WTC11 (cell line): ENCODE measurements at regions not wholly inside any gene's neighbourhood (a gene's known extent, or its start where the extent isn't known, plus 50 kb on each side); places are given as distances from the start of the nearest gene placed in this dataset.

Experiments used
- ATAC-seq: fragments of 200-7000 bp; cut with Tn5 transposase; 2 replicates; pipeline ENCODE4 v1.10.0; 2021; ENCODE audit warnings: mild to moderate bottlenecking, moderate library complexity
- CTCF ChIA-PET: fragments of 300-600 bp; sonication (Branson Sonifier 250); formaldehyde crosslinking; loops from one replicate; lab custom pipeline; 2021; ENCODE audit warnings: antibody characterized with exemption; lab: Charles Lee
- POLR2A ChIA-PET: fragments of 350-600 bp; sonication (Branson Sonifier 250); formaldehyde crosslinking; loops from one replicate; lab custom pipeline; 2021; ENCODE audit warnings: antibody characterized with exemption; lab: Charles Lee
- DNase-seq: peaks from one replicate; pipeline ENCODE4 v3.0.0; 2021; ENCODE audit warnings: low spot score
- H3K27ac Mint-ChIP-seq: 2 replicates; pipeline ENCODE4 v1.8.0; 2021; ENCODE audit warnings: mixed read lengths
- H3K27me3 Mint-ChIP-seq: 2 replicates; pipeline ENCODE4 v1.8.0; 2021; ENCODE audit warnings: low read depth, mild to moderate bottlenecking, moderate library complexity, mixed read lengths
- H3K36me3 Mint-ChIP-seq: 2 replicates; pipeline ENCODE4 v1.8.0; 2021; ENCODE audit warnings: mixed read lengths
- H3K4me1 Mint-ChIP-seq: 2 replicates; pipeline ENCODE4 v1.8.0; 2022; ENCODE audit warnings: mixed read lengths
- H3K4me3 Mint-ChIP-seq: 2 replicates; pipeline ENCODE4 v1.8.0; 2021; ENCODE audit warnings: mild to moderate bottlenecking, moderate library complexity, mixed read lengths
- H3K9me3 Mint-ChIP-seq: 2 replicates; pipeline ENCODE4 v1.8.0; 2021; ENCODE audit warnings: mixed read lengths
- ATF1 ChIP-seq: sonication (generic); formaldehyde crosslinking; IDR thresholded peaks from 2 replicates; pipeline ENCODE4 v1.8.1; 2023; ENCODE audit warnings: mild to moderate bottlenecking, moderate library complexity, missing genetic modification reagents
- CBFB ChIP-seq: sonication (generic); formaldehyde crosslinking; IDR thresholded peaks from 2 replicates; pipeline ENCODE4 v1.8.1; 2022; ENCODE audit warnings: mild to moderate bottlenecking, low read depth, missing genetic modification reagents
- GRHL2 ChIP-seq: fragments of 250-450 bp; sonication (Bioruptor Pico); IDR thresholded peaks from 2 replicates; pipeline ENCODE4 v1.8.0; 2022; ENCODE audit warnings: mild to moderate bottlenecking, moderate library complexity; ENCODE audit not compliant: insufficient replicate concordance, severe bottlenecking
- HMGXB4 ChIP-seq: sonication (generic); formaldehyde crosslinking; IDR thresholded peaks from 2 replicates; pipeline ENCODE4 v1.8.1; 2023; ENCODE audit warnings: mild to moderate bottlenecking, moderate library complexity, missing genetic modification reagents
- NFE2L1 ChIP-seq: sonication (generic); formaldehyde crosslinking; IDR thresholded peaks from 2 replicates; pipeline ENCODE4 v1.8.1; 2023; ENCODE audit warnings: missing genetic modification reagents
- NR1H2 ChIP-seq: sonication (generic); formaldehyde crosslinking; IDR thresholded peaks from 2 replicates; pipeline ENCODE4 v1.9.0; 2021; ENCODE audit warnings: mild to moderate bottlenecking, moderate library complexity, missing genetic modification reagents
- NR3C1 ChIP-seq: sonication (generic); formaldehyde crosslinking; conservative IDR thresholded peaks from 2 replicates; pipeline ENCODE4 v1.8.1; 2023; ENCODE audit warnings: low read depth, mild to moderate bottlenecking, missing genetic modification reagents
- RELA ChIP-seq: sonication (generic); formaldehyde crosslinking; IDR thresholded peaks from 2 replicates; pipeline ENCODE4 v1.8.1; 2022; ENCODE audit warnings: missing genetic modification reagents, mild to moderate bottlenecking, borderline replicate concordance
- SP1 ChIP-seq: sonication (generic); formaldehyde crosslinking; conservative IDR thresholded peaks from 2 replicates; pipeline ENCODE4 v1.8.1; 2022; ENCODE audit warnings: missing genetic modification reagents
- TCF7 ChIP-seq: sonication (generic); formaldehyde crosslinking; IDR thresholded peaks from 2 replicates; pipeline ENCODE4 v1.8.0; 2022; ENCODE audit warnings: mild to moderate bottlenecking, low read depth, missing genetic modification reagents, moderate library complexity
- ZNF232 ChIP-seq: sonication (generic); formaldehyde crosslinking; IDR thresholded peaks from 2 replicates; pipeline ENCODE4 v1.8.0; 2022; ENCODE audit warnings: mild to moderate bottlenecking, missing genetic modification reagents
- ZNF671 ChIP-seq: fragments of 250-450 bp; sonication (Bioruptor Pico); IDR thresholded peaks from 2 replicates; pipeline ENCODE4 v1.8.0; 2021; ENCODE audit warnings: mild to moderate bottlenecking
- TF ChIP-seq, protein P1 (sequence below): sonication (generic); formaldehyde crosslinking; IDR thresholded peaks from 2 replicates; pipeline ENCODE4 v1.8.0; 2023; ENCODE audit warnings: missing genetic modification reagents, mild to moderate bottlenecking, borderline replicate concordance
- TF ChIP-seq, protein P2 (sequence below): sonication (generic); formaldehyde crosslinking; conservative IDR thresholded peaks from 2 replicates; pipeline ENCODE4 v1.8.1; 2022; ENCODE audit warnings: mild to moderate bottlenecking, missing genetic modification reagents
- TF ChIP-seq, protein P3 (sequence below): sonication (generic); formaldehyde crosslinking; IDR thresholded peaks from 2 replicates; pipeline ENCODE4 v1.8.0; 2023; ENCODE audit warnings: mild to moderate bottlenecking, missing genetic modification reagents
- TF ChIP-seq, protein P4 (sequence below): sonication (generic); formaldehyde crosslinking; IDR thresholded peaks from 2 replicates; pipeline ENCODE4 v1.8.0; 2022; ENCODE audit warnings: mild to moderate bottlenecking, missing genetic modification reagents

- no peak overlapping the region for H3K4me3 Mint-ChIP-seq
- DNase-seq (no peak), ATAC-seq (no peak)
- ChIA-PET POLR2A (no interaction called here), CTCF (no interaction called here)
- H3K9me3 Mint-ChIP-seq = peaks cover 41% of the 10 kb centered on the region
- no peaks in the 10 kb centered on the region; the same call in 1 of the 2 replicates for H3K27me3 Mint-ChIP-seq
- no peak overlapping the region for H3K27ac Mint-ChIP-seq
- TF ChIP-seq ZNF671 (CRISPR knock-in tag) (no peak), SP1 (CRISPR knock-in tag) (no peak), RELA (no peak), ZNF232 (CRISPR knock-in tag) (no peak), NR1H2 (CRISPR knock-in tag) (no peak), ATF1 (CRISPR knock-in tag) (no peak), NR3C1 (no peak), HMGXB4 (CRISPR knock-in tag) (no peak), TCF7 (CRISPR knock-in tag) (no peak), GRHL2 (no peak), NFE2L1 (CRISPR knock-in tag) (no peak)
- TF ChIP-seq, protein P1, sequence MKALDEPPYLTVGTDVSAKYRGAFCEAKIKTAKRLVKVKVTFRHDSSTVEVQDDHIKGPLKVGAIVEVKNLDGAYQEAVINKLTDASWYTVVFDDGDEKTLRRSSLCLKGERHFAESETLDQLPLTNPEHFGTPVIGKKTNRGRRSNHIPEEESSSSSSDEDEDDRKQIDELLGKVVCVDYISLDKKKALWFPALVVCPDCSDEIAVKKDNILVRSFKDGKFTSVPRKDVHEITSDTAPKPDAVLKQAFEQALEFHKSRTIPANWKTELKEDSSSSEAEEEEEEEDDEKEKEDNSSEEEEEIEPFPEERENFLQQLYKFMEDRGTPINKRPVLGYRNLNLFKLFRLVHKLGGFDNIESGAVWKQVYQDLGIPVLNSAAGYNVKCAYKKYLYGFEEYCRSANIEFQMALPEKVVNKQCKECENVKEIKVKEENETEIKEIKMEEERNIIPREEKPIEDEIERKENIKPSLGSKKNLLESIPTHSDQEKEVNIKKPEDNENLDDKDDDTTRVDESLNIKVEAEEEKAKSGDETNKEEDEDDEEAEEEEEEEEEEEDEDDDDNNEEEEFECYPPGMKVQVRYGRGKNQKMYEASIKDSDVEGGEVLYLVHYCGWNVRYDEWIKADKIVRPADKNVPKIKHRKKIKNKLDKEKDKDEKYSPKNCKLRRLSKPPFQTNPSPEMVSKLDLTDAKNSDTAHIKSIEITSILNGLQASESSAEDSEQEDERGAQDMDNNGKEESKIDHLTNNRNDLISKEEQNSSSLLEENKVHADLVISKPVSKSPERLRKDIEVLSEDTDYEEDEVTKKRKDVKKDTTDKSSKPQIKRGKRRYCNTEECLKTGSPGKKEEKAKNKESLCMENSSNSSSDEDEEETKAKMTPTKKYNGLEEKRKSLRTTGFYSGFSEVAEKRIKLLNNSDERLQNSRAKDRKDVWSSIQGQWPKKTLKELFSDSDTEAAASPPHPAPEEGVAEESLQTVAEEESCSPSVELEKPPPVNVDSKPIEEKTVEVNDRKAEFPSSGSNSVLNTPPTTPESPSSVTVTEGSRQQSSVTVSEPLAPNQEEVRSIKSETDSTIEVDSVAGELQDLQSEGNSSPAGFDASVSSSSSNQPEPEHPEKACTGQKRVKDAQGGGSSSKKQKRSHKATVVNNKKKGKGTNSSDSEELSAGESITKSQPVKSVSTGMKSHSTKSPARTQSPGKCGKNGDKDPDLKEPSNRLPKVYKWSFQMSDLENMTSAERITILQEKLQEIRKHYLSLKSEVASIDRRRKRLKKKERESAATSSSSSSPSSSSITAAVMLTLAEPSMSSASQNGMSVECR (CRISPR knock-in tag) = no peak
- TF ChIP-seq, protein P2, sequence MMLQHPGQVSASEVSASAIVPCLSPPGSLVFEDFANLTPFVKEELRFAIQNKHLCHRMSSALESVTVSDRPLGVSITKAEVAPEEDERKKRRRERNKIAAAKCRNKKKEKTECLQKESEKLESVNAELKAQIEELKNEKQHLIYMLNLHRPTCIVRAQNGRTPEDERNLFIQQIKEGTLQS (CRISPR knock-in tag) = no peak
- TF ChIP-seq, protein P3, sequence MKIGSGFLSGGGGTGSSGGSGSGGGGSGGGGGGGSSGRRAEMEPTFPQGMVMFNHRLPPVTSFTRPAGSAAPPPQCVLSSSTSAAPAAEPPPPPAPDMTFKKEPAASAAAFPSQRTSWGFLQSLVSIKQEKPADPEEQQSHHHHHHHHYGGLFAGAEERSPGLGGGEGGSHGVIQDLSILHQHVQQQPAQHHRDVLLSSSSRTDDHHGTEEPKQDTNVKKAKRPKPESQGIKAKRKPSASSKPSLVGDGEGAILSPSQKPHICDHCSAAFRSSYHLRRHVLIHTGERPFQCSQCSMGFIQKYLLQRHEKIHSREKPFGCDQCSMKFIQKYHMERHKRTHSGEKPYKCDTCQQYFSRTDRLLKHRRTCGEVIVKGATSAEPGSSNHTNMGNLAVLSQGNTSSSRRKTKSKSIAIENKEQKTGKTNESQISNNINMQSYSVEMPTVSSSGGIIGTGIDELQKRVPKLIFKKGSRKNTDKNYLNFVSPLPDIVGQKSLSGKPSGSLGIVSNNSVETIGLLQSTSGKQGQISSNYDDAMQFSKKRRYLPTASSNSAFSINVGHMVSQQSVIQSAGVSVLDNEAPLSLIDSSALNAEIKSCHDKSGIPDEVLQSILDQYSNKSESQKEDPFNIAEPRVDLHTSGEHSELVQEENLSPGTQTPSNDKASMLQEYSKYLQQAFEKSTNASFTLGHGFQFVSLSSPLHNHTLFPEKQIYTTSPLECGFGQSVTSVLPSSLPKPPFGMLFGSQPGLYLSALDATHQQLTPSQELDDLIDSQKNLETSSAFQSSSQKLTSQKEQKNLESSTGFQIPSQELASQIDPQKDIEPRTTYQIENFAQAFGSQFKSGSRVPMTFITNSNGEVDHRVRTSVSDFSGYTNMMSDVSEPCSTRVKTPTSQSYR (CRISPR knock-in tag) = no peak
- TF ChIP-seq, protein P4, sequence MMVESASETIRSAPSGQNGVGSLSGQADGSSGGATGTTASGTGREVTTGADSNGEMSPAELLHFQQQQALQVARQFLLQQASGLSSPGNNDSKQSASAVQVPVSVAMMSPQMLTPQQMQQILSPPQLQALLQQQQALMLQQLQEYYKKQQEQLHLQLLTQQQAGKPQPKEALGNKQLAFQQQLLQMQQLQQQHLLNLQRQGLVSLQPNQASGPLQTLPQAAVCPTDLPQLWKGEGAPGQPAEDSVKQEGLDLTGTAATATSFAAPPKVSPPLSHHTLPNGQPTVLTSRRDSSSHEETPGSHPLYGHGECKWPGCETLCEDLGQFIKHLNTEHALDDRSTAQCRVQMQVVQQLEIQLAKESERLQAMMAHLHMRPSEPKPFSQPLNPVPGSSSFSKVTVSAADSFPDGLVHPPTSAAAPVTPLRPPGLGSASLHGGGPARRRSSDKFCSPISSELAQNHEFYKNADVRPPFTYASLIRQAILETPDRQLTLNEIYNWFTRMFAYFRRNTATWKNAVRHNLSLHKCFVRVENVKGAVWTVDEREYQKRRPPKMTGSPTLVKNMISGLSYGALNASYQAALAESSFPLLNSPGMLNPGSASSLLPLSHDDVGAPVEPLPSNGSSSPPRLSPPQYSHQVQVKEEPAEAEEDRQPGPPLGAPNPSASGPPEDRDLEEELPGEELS = no peak
- no peaks in the 10 kb centered on the region for H3K4me1 Mint-ChIP-seq
- peaks cover 16% of the 10 kb centered on the region for H3K36me3 Mint-ChIP-seq
These were observed 972.5 kb upstream of the CDH8 start for GRCh38 chr16:63008688-63009087.

- Mint-ChIP-seq H3K4me1 (no peaks in the 10 kb centered on the region), H3K27ac (no peak overlapping the region), H3K4me3 (no peak overlapping the region), H3K9me3 (peaks cover 61% of the 10 kb centered on the region), H3K27me3 (no peaks in the 10 kb centered on the region), H3K36me3 (peaks cover 35% of the 10 kb centered on the region)
- DNase-seq (no peak), ATAC-seq (no peak)
- CTCF ChIA-PET = no interaction called here
- no peak for TF ChIP-seq CBFB (CRISPR knock-in tag)
- POLR2A ChIA-PET = no interaction called here
These were observed 969.1 kb upstream of the CDH8 start for GRCh38 chr16:63005356-63005755.
